H1 (cell line): ENCODE measurements at regions not wholly inside any gene's neighbourhood (a gene's known extent, or its start where the extent isn't known, plus 50 kb on each side); places are given as distances from the start of the nearest gene placed in this dataset.

Source experiments
- GTF2F1 ChIP-seq: IDR thresholded peaks from 2 replicates; pipeline ENCODE4 v1.6.1; 2012; ENCODE audit warnings: low read depth, low read length, improper control_type of control experiment, borderline replicate concordance
- HDAC2 ChIP-seq, 2 experiments: fragments of 300-600 bp in 1 of 2; sonication (generic) in 1 of 2; IDR thresholded peaks; 2 replicates each; pipeline ENCODE4 v1.6.1; 2011 to 2012; ENCODE audit warnings: low read depth in 2 of 2, low read length in 2 of 2, mild to moderate bottlenecking in 2 of 2, moderate library complexity in 2 of 2, borderline replicate concordance in 1 of 2, inconsistent platforms in 1 of 2

DNA sequence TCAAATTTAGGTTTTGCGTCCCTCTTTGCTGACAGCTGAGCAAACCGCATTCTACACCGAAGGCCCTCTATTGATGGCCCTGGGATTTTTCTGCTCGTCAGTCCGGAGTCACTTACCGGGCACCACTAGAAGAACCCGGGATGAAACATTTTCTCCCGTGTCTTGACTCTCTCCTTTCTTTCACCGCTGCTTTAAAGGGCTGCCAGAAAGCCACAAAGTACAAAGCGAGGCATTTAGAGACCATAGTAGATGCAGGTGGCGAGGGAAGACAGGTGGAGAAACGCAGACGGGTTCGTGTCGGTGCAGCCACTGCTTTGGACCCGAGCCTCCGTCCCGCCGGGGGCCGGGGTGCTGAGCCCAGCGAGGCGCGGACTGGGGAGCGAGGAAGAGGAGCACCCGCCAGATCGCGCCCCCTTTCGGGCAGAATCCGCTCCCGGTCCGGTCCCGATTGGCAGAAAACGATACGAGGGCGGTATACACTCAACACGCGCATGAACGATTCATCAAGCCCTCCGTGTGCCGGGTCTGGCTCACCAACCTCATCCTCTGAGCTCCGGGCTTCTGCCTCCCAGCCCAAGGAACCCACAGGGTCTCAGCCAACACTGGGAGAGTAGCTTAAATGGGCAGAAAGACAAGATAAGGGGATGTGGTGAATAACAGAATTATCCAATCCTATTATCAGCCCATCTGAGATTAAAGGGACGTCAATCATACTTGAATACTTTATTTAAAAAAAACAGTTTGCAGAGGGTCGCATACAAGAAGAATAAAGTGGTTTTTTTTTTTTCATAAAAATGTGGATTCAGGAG, 84.9 kb downstream of the TRIM27 start (continued):
- TF ChIP-seq GTF2F1 = no peak
- no peak for TF ChIP-seq HDAC2 (IDR thresholded peaks at IDR 0.05; ENCODE audit: borderline replicate concordance in 1 of 2, low read depth in 2 of 2, low read length in 2 of 2)
- TF ChIP-seq, all 59 proteins: peak for 14
